ENCODE measurements at regions not wholly inside any gene's neighbourhood (a gene's known extent, or its start where the extent isn't known, plus 50 kb on each side); places are given as distances from the start of the nearest gene placed in this dataset.
"Not testable (repeated sequence)": the region's sequence is repeated elsewhere in the genome, so short reads cannot be mapped to it uniquely, and the experiment has no call there.

GRCh38 chr9:103355000-103355399 is 359.9 kb downstream of the CYLC2 start:
- in situ Hi-C loops (cut with HindIII; ENCODE audit: low pct_unique_long_range_greater_than_20kb, low sequenced_read_pairs), result no loop called here
- DNase-seq (ENCODE audit: low read depth, low spot score), result no peak

GRCh38 chr9:103357980-103358379 is 362.8 kb downstream of the CYLC2 start:
- in situ Hi-C loops (cut with HindIII; ENCODE audit: low pct_unique_long_range_greater_than_20kb, low sequenced_read_pairs); DNase-seq (ENCODE audit: low read depth, low spot score): not testable (repeated sequence)

GRCh38 chr9:103361906-103362305 is 366.8 kb downstream of the CYLC2 start:
- DNase-seq (ENCODE audit: low read depth, low spot score), result no peak
- in situ Hi-C loops (cut with HindIII; ENCODE audit: low pct_unique_long_range_greater_than_20kb, low sequenced_read_pairs), result no loop called here

DNA sequence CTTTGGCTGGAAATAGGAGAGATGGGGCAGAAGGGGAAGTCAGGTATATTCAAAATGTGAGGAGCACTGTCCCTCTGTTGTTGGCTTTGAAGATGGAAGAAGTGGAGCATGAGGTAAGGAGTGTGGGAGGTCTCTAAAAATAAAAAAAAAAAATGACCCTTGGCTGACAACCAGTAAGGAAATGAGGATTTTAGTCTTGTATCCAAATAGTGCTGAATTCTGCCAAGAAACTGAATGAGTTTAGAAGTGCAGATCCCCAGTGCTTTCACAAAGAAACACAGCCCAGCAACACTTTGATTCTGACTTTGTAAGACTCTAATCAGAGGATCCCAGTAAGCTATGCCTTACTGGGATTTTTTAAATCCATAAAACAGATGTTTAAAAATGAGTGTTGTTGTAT is 367.9 kb downstream of the CYLC2 start:
- in situ Hi-C loops (cut with HindIII; ENCODE audit: low pct_unique_long_range_greater_than_20kb, low sequenced_read_pairs), result no loop called here
- DNase-seq (ENCODE audit: low read depth, low spot score), result no peak

DNA sequence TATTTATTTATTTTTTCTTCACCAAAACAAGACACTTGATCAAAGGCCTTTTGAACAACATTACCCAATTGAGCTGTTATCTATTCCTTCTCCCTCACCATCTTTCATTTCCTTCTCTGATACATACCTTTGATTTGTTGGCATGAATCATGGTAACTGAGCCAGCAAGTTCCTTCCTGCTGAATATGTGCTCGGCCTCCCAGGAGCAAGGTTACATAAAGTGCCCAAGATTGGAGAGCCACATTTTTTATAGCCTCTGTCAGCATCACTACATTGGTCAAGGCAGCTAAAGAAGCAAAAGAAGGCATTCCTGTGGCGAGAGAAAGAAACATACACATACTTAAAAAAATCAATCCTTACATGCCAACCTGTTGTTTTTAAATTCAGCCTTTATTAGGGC is 369.6 kb downstream of the CYLC2 start:
- in situ Hi-C loops (cut with HindIII; ENCODE audit: low pct_unique_long_range_greater_than_20kb, low sequenced_read_pairs), result no loop called here
- no peak for DNase-seq (ENCODE audit: low read depth, low spot score)

- in situ Hi-C loops (cut with HindIII; ENCODE audit: low pct_unique_long_range_greater_than_20kb, low sequenced_read_pairs), result no loop called here
- no peak for DNase-seq (ENCODE audit: low read depth, low spot score)
Measured at GRCh38 chr9:103371152-103371551, 376.0 kb downstream of the CYLC2 start.

GRCh38 chr9:103372828-103373227 is 377.7 kb downstream of the CYLC2 start:
- DNase-seq (ENCODE audit: low read depth, low spot score), result no peak
- in situ Hi-C loops (cut with HindIII; ENCODE audit: low pct_unique_long_range_greater_than_20kb, low sequenced_read_pairs), result no loop called here

- DNase-seq (ENCODE audit: low read depth, low spot score), result no peak
- in situ Hi-C loops (cut with HindIII; ENCODE audit: low pct_unique_long_range_greater_than_20kb, low sequenced_read_pairs), result no loop called here
Measured at GRCh38 chr9:103377667-103378066, 382.5 kb downstream of the CYLC2 start.

DNA sequence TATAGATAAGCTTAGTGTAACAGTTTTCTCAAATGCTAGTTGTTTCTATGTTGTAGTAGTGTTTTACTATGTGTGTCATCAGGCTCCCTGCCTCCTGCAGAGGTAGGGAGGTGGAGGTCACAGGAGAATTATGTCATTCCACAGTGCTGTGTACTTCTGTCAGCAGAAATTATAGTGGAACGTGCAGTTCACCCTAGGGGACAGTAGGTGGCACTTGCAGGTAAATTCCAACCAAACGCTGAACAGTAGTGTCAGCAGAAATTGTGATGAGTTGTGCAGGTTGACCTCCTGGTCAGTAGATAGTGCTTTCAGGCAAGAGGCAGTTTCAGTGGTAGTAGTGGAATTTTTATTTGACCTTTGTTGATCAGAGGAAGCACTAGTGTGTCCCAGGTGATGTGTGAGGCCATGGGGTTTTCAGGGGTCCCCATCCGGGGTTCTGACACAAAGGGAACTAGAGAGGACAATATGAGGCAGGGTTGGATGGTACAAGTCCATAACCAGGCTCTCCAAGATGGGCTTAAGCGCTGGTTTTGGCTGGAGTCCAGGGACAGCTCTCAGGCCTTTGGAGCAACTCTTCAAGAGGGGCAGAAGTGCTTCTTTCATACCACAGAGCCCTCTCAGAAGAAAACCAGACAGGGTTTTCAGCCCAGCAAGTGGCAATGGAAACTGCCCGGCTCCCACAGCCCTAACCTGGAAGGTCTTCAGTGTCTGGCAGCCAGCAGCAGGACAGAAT is 402.9 kb downstream of the CYLC2 start:
- in situ Hi-C loops (cut with HindIII; ENCODE audit: low pct_unique_long_range_greater_than_20kb, low sequenced_read_pairs), result no loop called here
- DNase-seq (ENCODE audit: low read depth, low spot score), result peak; percentile 70

- in situ Hi-C loops (cut with HindIII; ENCODE audit: low pct_unique_long_range_greater_than_20kb, low sequenced_read_pairs), result no loop called here
- no peak for DNase-seq (ENCODE audit: low read depth, low spot score)
Measured at GRCh38 chr9:103399535-103399934, 404.4 kb downstream of the CYLC2 start.

DNA sequence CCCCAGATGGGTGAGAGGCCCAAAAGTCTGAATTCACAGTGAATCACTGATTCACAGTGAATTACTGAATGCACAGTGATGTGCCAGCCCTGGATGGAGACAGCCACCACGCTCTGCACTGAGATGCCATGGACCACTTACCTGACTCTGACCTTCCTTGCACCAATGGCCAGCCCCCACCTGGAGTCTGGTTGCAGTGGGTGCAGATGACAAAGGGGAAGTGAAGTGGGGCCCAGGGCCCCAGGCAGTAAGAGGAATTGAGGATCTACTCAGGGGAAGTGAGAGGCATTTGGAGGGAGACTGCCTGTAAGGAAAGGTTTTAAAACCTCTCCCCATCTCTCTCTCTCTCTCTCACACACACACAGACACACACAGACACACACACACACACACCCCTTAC is 412.1 kb downstream of the CYLC2 start:
- in situ Hi-C loops (cut with HindIII; ENCODE audit: low pct_unique_long_range_greater_than_20kb, low sequenced_read_pairs), result no loop called here

GRCh38 chr9:103410059-103410458 is 414.9 kb downstream of the CYLC2 start:
- in situ Hi-C loops (cut with HindIII; ENCODE audit: low pct_unique_long_range_greater_than_20kb, low sequenced_read_pairs), result no loop called here
- DNase-seq (ENCODE audit: low read depth, low spot score), result no peak

More for the DNA sequence above, 412.1 kb downstream of the CYLC2 start:
- no peak for DNase-seq (ENCODE audit: low read depth, low spot score)

DNA sequence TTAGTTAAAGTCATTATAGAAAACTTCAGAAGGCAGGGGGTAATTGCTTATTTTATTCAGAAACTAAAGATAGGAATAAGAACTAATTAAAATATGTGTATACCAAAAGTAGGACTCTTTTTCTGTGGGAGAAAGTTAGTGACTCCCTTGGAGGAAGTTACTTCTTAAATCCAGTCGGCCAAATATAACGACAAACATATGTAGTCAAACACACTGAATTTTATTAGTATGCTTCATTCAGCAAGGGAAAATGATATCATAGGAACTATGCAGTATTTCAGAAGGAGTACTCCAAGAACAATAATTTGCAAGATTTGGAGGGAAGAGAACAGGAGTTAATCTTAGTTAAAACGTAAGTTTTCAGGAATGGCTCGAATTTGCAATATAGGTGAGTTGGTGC is 432.6 kb downstream of the CYLC2 start:
- in situ Hi-C loops (cut with HindIII; ENCODE audit: low pct_unique_long_range_greater_than_20kb, low sequenced_read_pairs), result no loop called here
- no peak for DNase-seq (ENCODE audit: low read depth, low spot score)

DNA sequence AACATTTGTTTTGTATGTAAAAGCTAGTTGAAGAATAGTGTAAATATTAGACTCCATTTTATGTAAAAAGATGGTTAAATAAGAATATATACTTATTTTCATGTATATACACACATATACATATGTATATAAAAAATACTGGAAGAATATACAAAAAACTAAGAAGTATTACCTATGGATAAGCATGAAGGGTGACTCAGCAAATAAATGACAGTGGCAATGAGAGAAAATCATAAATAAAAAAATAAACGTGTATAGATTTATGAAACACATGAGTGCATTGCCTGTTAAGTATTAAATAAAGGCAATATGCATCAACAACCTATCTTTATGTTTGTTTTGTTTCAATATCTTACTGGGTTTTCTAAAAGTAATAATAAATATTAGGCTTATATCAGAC is 435.3 kb downstream of the CYLC2 start:
- no peak for DNase-seq (ENCODE audit: low read depth, low spot score)

DNA sequence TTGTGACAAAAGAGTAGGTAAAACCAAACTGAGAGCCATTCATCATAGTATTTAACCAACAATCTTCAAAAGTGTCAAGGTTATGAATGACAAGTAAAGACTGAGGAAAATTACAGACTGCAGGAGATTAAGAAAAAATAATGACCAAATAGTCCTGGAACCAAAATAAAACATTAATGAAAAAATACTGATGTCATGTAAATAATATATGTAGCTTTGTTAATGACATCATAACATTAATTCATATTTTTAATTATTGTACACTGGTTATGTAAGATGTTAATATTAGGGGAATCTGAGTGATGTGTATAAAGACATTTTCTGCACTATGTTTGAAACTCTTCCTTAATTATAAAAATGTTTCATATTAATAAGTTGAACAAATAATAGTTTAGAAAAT is 436.7 kb downstream of the CYLC2 start:
- in situ Hi-C loops (cut with HindIII; ENCODE audit: low pct_unique_long_range_greater_than_20kb, low sequenced_read_pairs), result no loop called here
- DNase-seq (ENCODE audit: low read depth, low spot score), result no peak

More for the DNA sequence above, 435.3 kb downstream of the CYLC2 start:
- in situ Hi-C loops (cut with HindIII; ENCODE audit: low pct_unique_long_range_greater_than_20kb, low sequenced_read_pairs), result no loop called here

- DNase-seq (ENCODE audit: low read depth, low spot score), result no peak
Measured at GRCh38 chr9:103444176-103444575, 449.0 kb downstream of the CYLC2 start.

DNA sequence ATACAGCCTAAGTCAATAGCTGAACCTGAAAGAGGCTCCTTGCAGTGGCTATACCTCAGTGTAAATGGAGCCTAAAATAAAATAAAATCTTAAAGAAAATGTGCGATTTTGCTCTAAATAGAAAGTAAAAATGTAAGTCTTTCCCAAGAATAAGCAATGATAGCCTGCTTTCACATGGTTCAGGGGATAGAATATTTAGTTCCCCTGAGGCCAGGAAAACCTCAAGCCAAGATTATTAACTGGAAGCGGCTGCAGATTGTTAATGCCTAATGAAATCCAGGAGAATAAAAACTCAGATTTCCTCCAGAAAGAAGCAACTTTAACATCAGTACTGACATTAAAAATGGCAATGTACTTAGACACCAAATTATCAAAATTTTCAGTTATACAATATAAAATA is 463.7 kb downstream of the CYLC2 start:
- in situ Hi-C loops (cut with HindIII; ENCODE audit: low pct_unique_long_range_greater_than_20kb, low sequenced_read_pairs), result no loop called here
- no peak for DNase-seq (ENCODE audit: low read depth, low spot score)

More at GRCh38 chr9:103444176-103444575, 449.0 kb downstream of the CYLC2 start:
- in situ Hi-C loops (cut with HindIII; ENCODE audit: low pct_unique_long_range_greater_than_20kb, low sequenced_read_pairs), result no loop called here

- no peak for DNase-seq (ENCODE audit: low read depth, low spot score)
- in situ Hi-C loops (cut with HindIII; ENCODE audit: low pct_unique_long_range_greater_than_20kb, low sequenced_read_pairs), result no loop called here
Measured at GRCh38 chr9:103471241-103471640, 476.1 kb downstream of the CYLC2 start.

GRCh38 chr9:103474156-103474555 is 479.0 kb downstream of the CYLC2 start:
- in situ Hi-C loops (cut with HindIII; ENCODE audit: low pct_unique_long_range_greater_than_20kb, low sequenced_read_pairs), result no loop called here
- no peak for DNase-seq (ENCODE audit: low read depth, low spot score)
